Spleen (tissue), 7 donors: ENCODE measurements at regions not wholly inside any gene's neighbourhood (a gene's known extent, or its start where the extent isn't known, plus 50 kb on each side); places are given as distances from the start of the nearest gene placed in this dataset.

Experiments used
- POLR2A ChIP-seq, 3 donors: fragments of 450-650 bp; IDR thresholded peaks; one replicate each; pipeline ENCODE4 v1.5.1; 2017; ENCODE audit warnings: antibody characterized with exemption in 3 of 3, mild to moderate bottlenecking in 1 of 3
- TF ChIP-seq, protein P1 (sequence below), 11 experiments: fragments of 200-600 bp in 7 of 11; fragments of 450-650 bp in 4 of 11; sonication (generic) in 4 of 11; IDR thresholded peaks in 8 of 11; conservative IDR thresholded peaks in 3 of 11; 1 replicate in 7 of 11; 2 replicates in 4 of 11; pipeline versions ENCODE4 v1.4.0 to v1.8.0; 2016 to 2021; ENCODE audit warnings: antibody characterized with exemption in 11 of 11, inconsistent platforms in 4 of 11, mild to moderate bottlenecking in 1 of 11
- donor health status: DM: no; HTN: no; CAD: no; lungs with moderate emphysema.
- donor health status: DM: no; HTN: no; CAD: no.
- donor health status: DM: no; HTN: no; CAD: no.

GRCh38 chr2:217356781-217357180 lies 496.9 kb upstream of the TNP1 start:
- no peak for TF ChIP-seq POLR2A (IDR thresholded peaks at IDR 0.05)
- TF ChIP-seq, protein P1, sequence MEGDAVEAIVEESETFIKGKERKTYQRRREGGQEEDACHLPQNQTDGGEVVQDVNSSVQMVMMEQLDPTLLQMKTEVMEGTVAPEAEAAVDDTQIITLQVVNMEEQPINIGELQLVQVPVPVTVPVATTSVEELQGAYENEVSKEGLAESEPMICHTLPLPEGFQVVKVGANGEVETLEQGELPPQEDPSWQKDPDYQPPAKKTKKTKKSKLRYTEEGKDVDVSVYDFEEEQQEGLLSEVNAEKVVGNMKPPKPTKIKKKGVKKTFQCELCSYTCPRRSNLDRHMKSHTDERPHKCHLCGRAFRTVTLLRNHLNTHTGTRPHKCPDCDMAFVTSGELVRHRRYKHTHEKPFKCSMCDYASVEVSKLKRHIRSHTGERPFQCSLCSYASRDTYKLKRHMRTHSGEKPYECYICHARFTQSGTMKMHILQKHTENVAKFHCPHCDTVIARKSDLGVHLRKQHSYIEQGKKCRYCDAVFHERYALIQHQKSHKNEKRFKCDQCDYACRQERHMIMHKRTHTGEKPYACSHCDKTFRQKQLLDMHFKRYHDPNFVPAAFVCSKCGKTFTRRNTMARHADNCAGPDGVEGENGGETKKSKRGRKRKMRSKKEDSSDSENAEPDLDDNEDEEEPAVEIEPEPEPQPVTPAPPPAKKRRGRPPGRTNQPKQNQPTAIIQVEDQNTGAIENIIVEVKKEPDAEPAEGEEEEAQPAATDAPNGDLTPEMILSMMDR (IDR thresholded peaks at IDR 0.05 in 8 of 11, conservative IDR thresholded peaks at IDR 0.05 in 3 of 11): no peak
